HEK293 (cell line): ENCODE measurements at regions not wholly inside any gene's neighbourhood (a gene's known extent, or its start where the extent isn't known, plus 50 kb on each side); places are given as distances from the start of the nearest gene placed in this dataset.

Experiments used
- CTCF ChIP-seq: fragments of 450-650 bp; formaldehyde crosslinking; IDR thresholded peaks from 2 replicates; pipeline ENCODE4 v1.5.1; 2016; ENCODE audit warnings: missing biosample characterization, missing genetic modification characterization
- MYNN ChIP-seq: fragments of 450-650 bp; formaldehyde crosslinking; IDR thresholded peaks from 2 replicates; pipeline ENCODE4 v1.5.1; 2016; ENCODE audit warnings: missing biosample characterization, missing genetic modification characterization, borderline replicate concordance
- PRDM2 ChIP-seq: fragments of 450-650 bp; formaldehyde crosslinking; IDR thresholded peaks from 2 replicates; pipeline ENCODE4 v1.5.1; 2016; ENCODE audit warnings: missing biosample characterization, missing genetic modification characterization, borderline replicate concordance
- RBAK ChIP-seq: fragments of 450-650 bp; formaldehyde crosslinking; IDR thresholded peaks from 2 replicates; pipeline ENCODE4 v1.5.1; 2016; ENCODE audit warnings: missing biosample characterization, missing genetic modification characterization
- ZBTB11 ChIP-seq: fragments of 450-650 bp; formaldehyde crosslinking; conservative IDR thresholded peaks from 2 replicates; pipeline ENCODE4 v1.5.1; 2016; ENCODE audit warnings: low read depth, missing biosample characterization, missing genetic modification characterization
- ZBTB20 ChIP-seq: fragments of 450-650 bp; formaldehyde crosslinking; IDR thresholded peaks from 2 replicates; pipeline ENCODE4 v1.5.1; 2016; ENCODE audit warnings: missing biosample characterization, missing genetic modification characterization
- ZFP41 ChIP-seq: fragments of 450-650 bp; formaldehyde crosslinking; IDR thresholded peaks from 2 replicates; pipeline ENCODE4 v1.5.1; 2016; ENCODE audit warnings: missing biosample characterization, missing genetic modification characterization, borderline replicate concordance
- ZNF776 ChIP-seq: fragments of 450-650 bp; formaldehyde crosslinking; IDR thresholded peaks from 2 replicates; pipeline ENCODE4 v1.5.0; 2017; ENCODE audit warnings: missing biosample characterization, missing genetic modification characterization, borderline replicate concordance

GRCh38 chr2:210915912-210916311 lies 359.5 kb downstream of the CPS1 start:
- no peak for TF ChIP-seq ZBTB20 (tag by site-specific recombination)
- no peak for TF ChIP-seq ZFP41 (tag by site-specific recombination)
- no peak for TF ChIP-seq PRDM2
- TF ChIP-seq MYNN (tag by site-specific recombination): no peak
- no peak for TF ChIP-seq CTCF
- no peak for TF ChIP-seq ZNF776
- no peak for TF ChIP-seq RBAK
- no peak for TF ChIP-seq ZBTB11 (tag by site-specific recombination)
